HG03565 (cell line): ENCODE measurements at regions not wholly inside any gene's neighbourhood (a gene's known extent, or its start where the extent isn't known, plus 50 kb on each side); places are given as distances from the start of the nearest gene placed in this dataset.
"Not testable (repeated sequence)": the region's sequence is repeated elsewhere in the genome, so short reads cannot be mapped to it uniquely, and the experiment has no call there.

Source experiments
- ATAC-seq: cut with Tn5 transposase; IDR thresholded peaks from one replicate; pipeline ENCODE4 v1.9.1; 2021; ENCODE audit warnings: mild to moderate bottlenecking, moderate library complexity; ENCODE audit not compliant: unreplicated experiment

- ATAC-seq: not testable (repeated sequence)
Measured at GRCh38 chr7:13806089-13806867, 183.2 kb downstream of the ETV1 start.

- ATAC-seq: not testable (repeated sequence)
Measured at GRCh38 chr7:13817230-13817629, 172.2 kb downstream of the ETV1 start.

DNA sequence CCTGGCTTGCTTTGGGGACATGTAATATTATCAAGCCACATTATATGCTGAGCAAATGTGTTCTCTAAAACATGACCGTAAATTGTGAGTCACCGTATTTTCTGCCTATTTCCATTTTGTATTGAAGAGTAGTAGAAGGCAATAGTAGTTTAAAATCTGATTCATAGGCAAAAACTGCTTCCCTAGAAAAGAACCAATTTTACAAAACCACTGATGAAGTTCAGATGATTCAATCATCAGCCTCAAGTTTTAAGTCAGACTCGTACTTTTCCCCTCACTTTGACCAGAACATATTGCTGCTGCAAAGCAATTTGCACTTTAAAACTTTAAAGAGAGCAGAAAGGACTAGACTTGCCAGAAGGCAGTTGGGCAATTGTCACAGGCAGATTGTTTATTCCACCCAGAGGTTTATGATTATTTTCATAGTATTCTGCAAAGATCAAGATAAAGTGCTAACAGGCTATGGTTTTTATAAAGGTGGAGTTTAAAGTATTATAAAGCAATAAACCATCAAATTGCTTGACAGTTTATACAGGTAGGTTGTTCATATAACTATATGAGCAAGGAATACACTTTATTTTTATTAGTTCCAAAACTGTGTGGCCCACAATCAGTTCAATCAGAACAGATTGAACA lies 168.2 kb downstream of the ETV1 start:
- ATAC-seq: no peak

DNA sequence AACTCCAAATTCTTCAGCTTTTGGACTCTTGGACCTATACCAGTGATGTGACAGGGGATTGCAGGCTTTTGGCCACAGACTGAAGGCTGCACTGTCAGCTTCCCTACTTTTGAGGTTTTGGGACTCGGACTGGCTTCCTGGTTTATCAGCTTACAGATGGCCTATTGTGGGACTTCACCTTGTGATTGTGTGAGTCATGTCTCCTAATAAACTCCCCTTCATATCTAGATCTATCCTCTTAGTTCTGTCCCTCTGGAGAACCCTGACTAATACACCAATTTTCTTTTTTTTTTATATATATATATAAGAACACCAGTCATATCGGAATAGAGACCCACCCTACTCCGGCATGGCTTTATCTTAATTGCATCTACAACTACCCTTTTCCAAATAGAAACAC lies 166.8 kb downstream of the ETV1 start:
- ATAC-seq: no peak

- ATAC-seq: no peak
Measured at GRCh38 chr7:13826752-13827151, 162.7 kb downstream of the ETV1 start.

- ATAC-seq: no peak
Measured at GRCh38 chr7:13827716-13828115, 161.8 kb downstream of the ETV1 start.

DNA sequence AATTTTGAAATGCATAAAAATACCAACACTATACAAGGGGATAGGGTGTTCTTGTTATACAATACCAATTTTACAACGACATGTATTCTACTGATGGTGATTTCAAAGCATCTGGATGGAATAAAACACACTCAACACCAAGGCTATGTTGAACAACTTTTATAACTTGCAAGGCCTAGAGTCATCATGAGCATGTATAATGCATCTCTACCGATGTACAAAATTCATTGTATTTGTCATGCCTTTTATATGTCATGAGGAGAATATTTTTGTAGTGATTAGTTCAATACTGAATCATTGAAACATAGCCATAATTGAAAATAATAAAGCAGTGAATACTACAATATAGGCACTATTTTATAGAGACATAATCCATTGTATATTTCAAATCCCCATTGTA lies 160.2 kb downstream of the ETV1 start:
- ATAC-seq: no peak

DNA sequence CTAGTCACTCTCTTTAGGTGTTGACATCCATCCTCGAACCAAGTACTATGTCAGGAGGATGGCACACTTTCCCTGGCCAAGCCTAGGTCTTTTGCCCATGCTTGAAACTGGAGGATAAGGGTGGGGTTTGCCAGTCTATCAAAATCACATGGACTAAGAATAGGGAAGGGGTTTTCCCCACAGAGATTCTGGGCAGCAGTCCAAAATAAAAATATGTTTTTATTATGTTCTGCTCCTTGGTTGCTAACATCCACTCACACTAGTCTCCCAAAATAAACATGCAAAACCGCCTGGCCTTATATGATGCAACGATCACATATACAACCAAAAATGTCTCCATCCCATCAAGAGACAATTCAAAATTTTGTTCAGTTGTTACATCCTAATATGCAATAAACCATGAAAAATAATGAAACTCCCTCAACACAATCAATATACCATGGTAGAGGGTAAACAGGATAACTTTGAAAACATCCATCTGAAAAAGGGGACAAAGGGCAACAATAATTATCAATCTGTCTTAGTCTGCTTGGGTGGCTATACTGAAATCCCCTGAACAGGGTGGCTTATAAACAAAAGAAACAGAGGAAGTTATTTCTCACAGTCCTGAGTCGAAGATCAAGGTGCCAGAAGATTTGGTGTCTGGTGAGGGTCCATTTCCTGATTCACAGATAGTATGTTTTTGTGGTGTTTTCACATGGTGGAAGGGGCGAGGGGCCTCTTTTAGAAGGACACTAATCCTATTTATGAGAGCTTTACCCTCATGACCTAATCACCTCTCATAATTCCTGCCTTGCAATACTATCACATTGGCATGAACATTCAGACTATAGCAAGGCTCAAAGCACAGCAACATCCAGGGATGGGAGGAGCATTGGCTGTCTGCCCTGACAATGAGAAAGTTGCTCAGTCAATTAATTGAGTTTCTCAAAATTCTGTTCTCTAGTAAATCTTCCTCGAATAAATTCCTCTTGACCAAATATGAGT lies 159.3 kb downstream of the ETV1 start:
- no peak for ATAC-seq

DNA sequence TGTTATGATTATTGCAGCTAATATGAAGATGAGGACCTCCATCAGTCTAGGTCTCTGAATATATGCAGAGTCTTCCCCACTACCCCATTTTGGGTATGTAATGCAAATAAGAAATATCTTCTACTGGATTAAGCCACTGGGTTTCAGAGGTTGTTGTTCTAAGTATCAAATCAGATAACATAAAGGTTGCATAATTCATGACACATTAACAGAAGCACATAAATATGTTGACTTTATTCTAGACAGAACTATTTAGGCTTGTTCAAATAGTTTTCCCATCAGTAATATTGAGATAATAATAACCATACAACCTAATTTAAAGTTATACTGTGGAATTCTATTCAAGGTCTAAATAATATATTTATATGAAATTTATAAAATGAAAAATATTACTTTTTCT lies 157.1 kb downstream of the ETV1 start:
- ATAC-seq: no peak

- no peak for ATAC-seq
Measured at GRCh38 chr7:13834328-13834761, 155.1 kb downstream of the ETV1 start.

GRCh38 chr7:13835442-13835841 lies 154.0 kb downstream of the ETV1 start:
- no peak for ATAC-seq

GRCh38 chr7:13839063-13839462 lies 150.4 kb downstream of the ETV1 start:
- no peak for ATAC-seq
